ENCODE measurements at regions not wholly inside any gene's neighbourhood (a gene's known extent, or its start where the extent isn't known, plus 50 kb on each side); places are given as distances from the start of the nearest gene placed in this dataset.

- dilution Hi-C loops (cut with MboI; ENCODE audit: extremely low pct_ligation_motif_present, low sequenced_read_pairs), result no loop called here
- no peaks in the 10 kb centered on the region for H3K9me1 ChIP-seq (ENCODE audit: control insufficient read depth, extremely low read depth, insufficient read depth, low read length)
- TF ChIP-seq CTCF (optimal IDR thresholded peaks at IDR 0.05 in 1 of 3, IDR thresholded peaks at IDR 0.05 in 1 of 3, conservative IDR thresholded peaks at IDR 0.05 in 1 of 3; ENCODE audit: extremely low read depth in 1 of 3, insufficient read depth in 2 of 3, low read length in 3 of 3) (no peak), EZH2 (IDR thresholded peaks at IDR 0.05; ENCODE audit: low read length) (no peak)
- no peak for FAIRE-seq
- no peaks in the 10 kb centered on the region for H3K79me2 ChIP-seq (ENCODE audit: control insufficient read depth, insufficient read depth, low read length)
- H4K20me1 ChIP-seq (ENCODE audit: control insufficient read depth, extremely low read depth, insufficient read depth, low read length), result no peaks in the 10 kb centered on the region
- no peak overlapping the region for H3K27ac ChIP-seq (ENCODE audit: control insufficient read depth, insufficient read depth, low read length)
- no peak for DNase-seq (ENCODE audit: low read depth, low spot score)
- no peak overlapping the region for H2AFZ ChIP-seq (ENCODE audit: control insufficient read depth, low read length)
- H3K9ac ChIP-seq (ENCODE audit: control insufficient read depth, extremely low read depth, insufficient read depth, low read length), result no peak overlapping the region
- no peaks in the 10 kb centered on the region for H3K27me3 ChIP-seq (ENCODE audit: control insufficient read depth, extremely low read depth, insufficient read depth, low read length)
- H3K4me1 ChIP-seq (ENCODE audit: control insufficient read depth, extremely low read depth, insufficient read depth, low read length), result no peaks in the 10 kb centered on the region
- no peaks in the 10 kb centered on the region for H3K9me3 ChIP-seq (ENCODE audit: control insufficient read depth, low read depth, low read length)
- H3K4me3 ChIP-seq (ENCODE audit: control insufficient read depth in 2 of 3, extremely low read depth in 1 of 3, insufficient read depth in 2 of 3, low read depth in 1 of 3, low read length in 3 of 3), result no peak overlapping the region
- H3K4me2 ChIP-seq (ENCODE audit: control insufficient read depth, extremely low read depth, insufficient read depth, low read depth, low read length), result no peak overlapping the region
- H3K36me3 ChIP-seq (ENCODE audit: control insufficient read depth in 2 of 2, extremely low read depth in 1 of 2, insufficient read depth in 2 of 2, low read length in 2 of 2), result no peaks in the 10 kb centered on the region
Measured at GRCh38 chr10:43904301-43904700, 255.6 kb upstream of the ZNF32 start.

- H3K27ac ChIP-seq (ENCODE audit: control insufficient read depth, insufficient read depth, low read length), result no peak overlapping the region
- H3K36me3 ChIP-seq (ENCODE audit: control insufficient read depth in 2 of 2, extremely low read depth in 1 of 2, insufficient read depth in 2 of 2, low read length in 2 of 2), result no peaks in the 10 kb centered on the region
- TF ChIP-seq CTCF (optimal IDR thresholded peaks at IDR 0.05 in 1 of 3, IDR thresholded peaks at IDR 0.05 in 1 of 3, conservative IDR thresholded peaks at IDR 0.05 in 1 of 3; ENCODE audit: extremely low read depth in 1 of 3, insufficient read depth in 2 of 3, low read length in 3 of 3) (no peak), EZH2 (IDR thresholded peaks at IDR 0.05; ENCODE audit: low read length) (no peak)
- H3K9me1 ChIP-seq (ENCODE audit: control insufficient read depth, extremely low read depth, insufficient read depth, low read length), result no peaks in the 10 kb centered on the region
- H3K9ac ChIP-seq (ENCODE audit: control insufficient read depth, extremely low read depth, insufficient read depth, low read length), result no peak overlapping the region
- no peaks in the 10 kb centered on the region for H4K20me1 ChIP-seq (ENCODE audit: control insufficient read depth, extremely low read depth, insufficient read depth, low read length)
- H3K27me3 ChIP-seq (ENCODE audit: control insufficient read depth, extremely low read depth, insufficient read depth, low read length), result no peaks in the 10 kb centered on the region
- H3K4me2 ChIP-seq (ENCODE audit: control insufficient read depth, extremely low read depth, insufficient read depth, low read depth, low read length), result no peak overlapping the region
- no peaks in the 10 kb centered on the region for H3K4me1 ChIP-seq (ENCODE audit: control insufficient read depth, extremely low read depth, insufficient read depth, low read length)
- no peaks in the 10 kb centered on the region for H3K9me3 ChIP-seq (ENCODE audit: control insufficient read depth, low read depth, low read length)
- no peak overlapping the region for H3K4me3 ChIP-seq (ENCODE audit: control insufficient read depth in 2 of 3, extremely low read depth in 1 of 3, insufficient read depth in 2 of 3, low read depth in 1 of 3, low read length in 3 of 3)
- no peak overlapping the region for H2AFZ ChIP-seq (ENCODE audit: control insufficient read depth, low read length)
- DNase-seq (ENCODE audit: low read depth, low spot score) (no peak), FAIRE-seq (no peak)
- dilution Hi-C loops (cut with MboI; ENCODE audit: extremely low pct_ligation_motif_present, low sequenced_read_pairs), result no loop called here
- no peaks in the 10 kb centered on the region for H3K79me2 ChIP-seq (ENCODE audit: control insufficient read depth, insufficient read depth, low read length)
Measured at GRCh38 chr10:43903451-43903850, 254.8 kb upstream of the ZNF32 start.
